Fibroblast of mammary gland (primary cell): ENCODE measurements at regions not wholly inside any gene's neighbourhood (a gene's known extent, or its start where the extent isn't known, plus 50 kb on each side); places are given as distances from the start of the nearest gene placed in this dataset.
A peak's percentile ranks its signal among the peaks of the same experiment; 100 is the strongest.

Experiments
- DNase-seq: peaks from one replicate; pipeline ENCODE4 v3.0.0-alpha.2; 2010; ENCODE audit warnings: low read depth
- H3K4me3 ChIP-seq: 2 replicates; pipeline ENCODE4 v1.5.1; 2011; ENCODE audit warnings: low read depth, mild to moderate bottlenecking, low read length, moderate library complexity; ENCODE audit not compliant: control insufficient read depth
- TF ChIP-seq, protein P1 (sequence below): conservative IDR thresholded peaks from 2 replicates; pipeline ENCODE4 v1.5.1; 2011; ENCODE audit warnings: low read depth, low read length, inconsistent platforms; ENCODE audit not compliant: control insufficient read depth, insufficient read depth

- TF ChIP-seq, protein P1, sequence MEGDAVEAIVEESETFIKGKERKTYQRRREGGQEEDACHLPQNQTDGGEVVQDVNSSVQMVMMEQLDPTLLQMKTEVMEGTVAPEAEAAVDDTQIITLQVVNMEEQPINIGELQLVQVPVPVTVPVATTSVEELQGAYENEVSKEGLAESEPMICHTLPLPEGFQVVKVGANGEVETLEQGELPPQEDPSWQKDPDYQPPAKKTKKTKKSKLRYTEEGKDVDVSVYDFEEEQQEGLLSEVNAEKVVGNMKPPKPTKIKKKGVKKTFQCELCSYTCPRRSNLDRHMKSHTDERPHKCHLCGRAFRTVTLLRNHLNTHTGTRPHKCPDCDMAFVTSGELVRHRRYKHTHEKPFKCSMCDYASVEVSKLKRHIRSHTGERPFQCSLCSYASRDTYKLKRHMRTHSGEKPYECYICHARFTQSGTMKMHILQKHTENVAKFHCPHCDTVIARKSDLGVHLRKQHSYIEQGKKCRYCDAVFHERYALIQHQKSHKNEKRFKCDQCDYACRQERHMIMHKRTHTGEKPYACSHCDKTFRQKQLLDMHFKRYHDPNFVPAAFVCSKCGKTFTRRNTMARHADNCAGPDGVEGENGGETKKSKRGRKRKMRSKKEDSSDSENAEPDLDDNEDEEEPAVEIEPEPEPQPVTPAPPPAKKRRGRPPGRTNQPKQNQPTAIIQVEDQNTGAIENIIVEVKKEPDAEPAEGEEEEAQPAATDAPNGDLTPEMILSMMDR, result no peak
- no peak for DNase-seq
- no peak overlapping the region for H3K4me3 ChIP-seq
These were observed 148.4 kb upstream of the HMCN1 start for GRCh38 chr1:185585770-185586169.

GRCh38 chr1:185581961-185582725 is 152.0 kb upstream of the HMCN1 start:
- TF ChIP-seq, protein P1, result no peak
- peak; percentile 40 for DNase-seq
- no peak overlapping the region for H3K4me3 ChIP-seq

DNA sequence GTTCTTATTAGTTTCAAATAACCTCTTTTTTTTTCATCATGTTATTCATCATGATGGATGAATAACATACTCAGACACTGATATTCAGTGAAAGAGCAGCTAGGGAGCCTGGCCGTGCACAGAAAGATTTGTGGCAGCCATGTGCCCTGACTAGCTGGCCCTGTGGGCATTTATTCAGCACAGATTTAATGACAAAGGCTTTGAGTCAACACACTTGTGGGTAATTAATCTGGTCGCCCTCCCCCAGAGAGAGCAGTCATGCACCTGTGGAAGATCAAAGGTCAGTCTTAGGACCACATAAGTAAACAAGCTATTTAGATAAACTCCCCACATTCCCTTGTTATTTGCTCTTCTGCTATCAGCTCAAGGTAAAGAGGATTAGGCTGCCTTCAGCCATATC is 153.2 kb upstream of the HMCN1 start:
- H3K4me3 ChIP-seq, result no peak overlapping the region
- DNase-seq, result no peak
- TF ChIP-seq, protein P1, result no peak

DNA sequence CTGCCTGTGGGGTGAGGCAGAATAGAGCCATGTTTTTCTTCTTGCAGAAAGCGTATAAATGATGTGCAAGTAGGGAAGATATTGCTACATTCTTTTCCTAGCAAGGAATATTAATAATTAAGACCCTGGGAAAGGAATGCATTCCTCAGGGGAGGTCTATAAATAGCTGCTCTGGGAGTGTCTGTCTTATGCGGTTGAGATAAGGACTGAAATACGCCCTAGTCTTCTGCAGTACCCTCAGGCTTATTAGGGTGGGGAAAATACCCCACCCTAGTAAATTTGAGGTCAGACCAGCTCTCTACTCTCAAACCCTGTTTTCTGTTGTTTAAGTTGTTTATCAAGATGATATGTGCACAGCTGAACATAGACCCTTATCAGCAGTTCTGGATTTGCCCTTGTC is 155.9 kb upstream of the HMCN1 start:
- DNase-seq, result no peak
- TF ChIP-seq, protein P1, result no peak
- H3K4me3 ChIP-seq, result no peak overlapping the region

GRCh38 chr1:185574139-185574875 is 159.9 kb upstream of the HMCN1 start:
- TF ChIP-seq, protein P1, result no peak
- H3K4me3 ChIP-seq, result no peak overlapping the region
- DNase-seq, result no peak

- TF ChIP-seq, protein P1, result no peak
- no peak overlapping the region for H3K4me3 ChIP-seq
- DNase-seq, result no peak
These were observed 160.5 kb upstream of the HMCN1 start for GRCh38 chr1:185573677-185574076.

GRCh38 chr1:185573162-185573561 is 161.0 kb upstream of the HMCN1 start:
- H3K4me3 ChIP-seq, result no peak overlapping the region
- TF ChIP-seq, protein P1, result no peak
- DNase-seq, result no peak
